Glomerular visceral epithelial cell (primary cell): ENCODE measurements at regions not wholly inside any gene's neighbourhood (a gene's known extent, or its start where the extent isn't known, plus 50 kb on each side); places are given as distances from the start of the nearest gene placed in this dataset.
"Not testable (repeated sequence)": the region's sequence is repeated elsewhere in the genome, so short reads cannot be mapped to it uniquely, and the experiment has no call there.

Experiments used
- DNase-seq: peaks from one replicate; pipeline ENCODE4 v3.0.0-alpha.2; 2016; ENCODE audit errors: extremely low spot score

- DNase-seq = no peak
These were observed 60.0 kb downstream of the DMAC1 start for GRCh38 chr9:7739595-7739994.

- DNase-seq = no peak
These were observed 64.3 kb downstream of the DMAC1 start for GRCh38 chr9:7735311-7735710.

GRCh38 chr9:7730164-7730445 lies 69.5 kb downstream of the DMAC1 start:
- no peak for DNase-seq

- DNase-seq = no peak
These were observed 70.0 kb downstream of the DMAC1 start for GRCh38 chr9:7729371-7730163.

- DNase-seq = no peak
These were observed 78.3 kb downstream of the DMAC1 start for GRCh38 chr9:7721291-7721690.

GRCh38 chr9:7713088-7713487 lies 86.5 kb downstream of the DMAC1 start:
- not testable (repeated sequence) for DNase-seq

GRCh38 chr9:7710686-7711085 lies 88.9 kb downstream of the DMAC1 start:
- no peak for DNase-seq

- DNase-seq = no peak
These were observed 91.6 kb downstream of the DMAC1 start for GRCh38 chr9:7707934-7708333.

- no peak for DNase-seq
These were observed 95.0 kb downstream of the DMAC1 start for GRCh38 chr9:7704543-7704942.

GRCh38 chr9:7691909-7692308 lies 107.7 kb downstream of the DMAC1 start:
- no peak for DNase-seq

- DNase-seq = no peak
These were observed 109.6 kb downstream of the DMAC1 start for GRCh38 chr9:7690014-7690413.

- DNase-seq = no peak
These were observed 111.0 kb downstream of the DMAC1 start for GRCh38 chr9:7688626-7689025.

GRCh38 chr9:7676609-7677156 lies 122.9 kb downstream of the DMAC1 start:
- no peak for DNase-seq

- no peak for DNase-seq
These were observed 127.7 kb downstream of the DMAC1 start for GRCh38 chr9:7671847-7672246.

GRCh38 chr9:7668541-7668940 lies 131.0 kb downstream of the DMAC1 start:
- no peak for DNase-seq

- DNase-seq = no peak
These were observed 133.7 kb downstream of the DMAC1 start for GRCh38 chr9:7665874-7666273.

- no peak for DNase-seq
These were observed 139.8 kb downstream of the DMAC1 start for GRCh38 chr9:7659766-7660165.

GRCh38 chr9:7656636-7657035 lies 142.9 kb downstream of the DMAC1 start:
- no peak for DNase-seq

- DNase-seq = no peak
These were observed 146.3 kb downstream of the DMAC1 start for GRCh38 chr9:7653262-7653661.

- no peak for DNase-seq
These were observed 159.3 kb downstream of the DMAC1 start for GRCh38 chr9:7640231-7640630.

GRCh38 chr9:7639471-7639870 lies 160.1 kb downstream of the DMAC1 start:
- no peak for DNase-seq

- no peak for DNase-seq
These were observed 162.6 kb downstream of the DMAC1 start for GRCh38 chr9:7636838-7637467.

GRCh38 chr9:7636309-7636708 lies 163.3 kb downstream of the DMAC1 start:
- no peak for DNase-seq
